ENCODE measurements at regions not wholly inside any gene's neighbourhood (a gene's known extent, or its start where the extent isn't known, plus 50 kb on each side); places are given as distances from the start of the nearest gene placed in this dataset.

- no peak for TF ChIP-seq CTCF (IDR thresholded peaks at IDR 0.05)
- no peak for DNase-seq (ENCODE audit: low spot score)
- Histone ChIP-seq H3K9me3 (no peaks in the 10 kb centered on the region), H3K27ac (no peak overlapping the region), H3K36me3 (no peaks in the 10 kb centered on the region), H3K4me3 (no peak overlapping the region), H3K27me3 (replicated peaks; ENCODE audit: insufficient read depth) (no peaks in the 10 kb centered on the region), H3K4me1 (ENCODE audit: control insufficient read depth in 1 of 2, low read depth in 2 of 2) (no peaks in the 10 kb centered on the region)
- ATAC-seq (ENCODE audit: insufficient number of reproducible peaks, low FRiP score, low read depth): no peak
Measured at GRCh38 chr11:114815761-114816160, 137.4 kb downstream of the NXPE2 start.

GRCh38 chr11:114816791-114817190, 138.5 kb downstream of the NXPE2 start:
- H3K27ac ChIP-seq: no peak overlapping the region
- H3K4me1 ChIP-seq (ENCODE audit: control insufficient read depth in 1 of 2, low read depth in 2 of 2): no peaks in the 10 kb centered on the region
- no peaks in the 10 kb centered on the region for H3K9me3 ChIP-seq
- no peaks in the 10 kb centered on the region for H3K27me3 ChIP-seq (replicated peaks; ENCODE audit: insufficient read depth)
- no peak for TF ChIP-seq CTCF (IDR thresholded peaks at IDR 0.05)
- H3K36me3 ChIP-seq: no peaks in the 10 kb centered on the region
- ATAC-seq (ENCODE audit: insufficient number of reproducible peaks, low FRiP score, low read depth) (no peak), DNase-seq (ENCODE audit: low spot score) (no peak)
- H3K4me3 ChIP-seq: no peak overlapping the region

GRCh38 chr11:114818382-114818781, 140.1 kb downstream of the NXPE2 start:
- Histone ChIP-seq H3K9me3 (no peaks in the 10 kb centered on the region), H3K27me3 (replicated peaks; ENCODE audit: insufficient read depth) (no peaks in the 10 kb centered on the region)
- ATAC-seq (ENCODE audit: insufficient number of reproducible peaks, low FRiP score, low read depth): no peak

GRCh38 chr11:114819028-114819427, 140.7 kb downstream of the NXPE2 start:
- no peak for TF ChIP-seq CTCF (IDR thresholded peaks at IDR 0.05)
- Histone ChIP-seq H3K27me3 (replicated peaks; ENCODE audit: insufficient read depth) (no peaks in the 10 kb centered on the region), H3K4me3 (no peak overlapping the region), H3K9me3 (no peaks in the 10 kb centered on the region), H3K36me3 (no peaks in the 10 kb centered on the region), H3K4me1 (ENCODE audit: control insufficient read depth in 1 of 2, low read depth in 2 of 2) (no peaks in the 10 kb centered on the region), H3K27ac (no peak overlapping the region)
- no peak for ATAC-seq (ENCODE audit: insufficient number of reproducible peaks, low FRiP score, low read depth)
- no peak for DNase-seq (ENCODE audit: low spot score)

More at GRCh38 chr11:114818382-114818781, 140.1 kb downstream of the NXPE2 start:
- no peak for TF ChIP-seq CTCF (IDR thresholded peaks at IDR 0.05)
- no peaks in the 10 kb centered on the region for H3K36me3 ChIP-seq
- no peak for DNase-seq (ENCODE audit: low spot score)
- no peak overlapping the region for H3K4me3 ChIP-seq
- H3K27ac ChIP-seq: no peak overlapping the region
- H3K4me1 ChIP-seq (ENCODE audit: control insufficient read depth in 1 of 2, low read depth in 2 of 2): no peaks in the 10 kb centered on the region

- no peak for ATAC-seq (ENCODE audit: insufficient number of reproducible peaks, low FRiP score, low read depth)
Measured at GRCh38 chr11:114820621-114821020, 142.3 kb downstream of the NXPE2 start.

More at GRCh38 chr11:114820621-114821020, 142.3 kb downstream of the NXPE2 start:
- Histone ChIP-seq H3K4me3 (no peak overlapping the region), H3K4me1 (ENCODE audit: control insufficient read depth in 1 of 2, low read depth in 2 of 2) (no peaks in the 10 kb centered on the region), H3K27ac (no peak overlapping the region), H3K27me3 (replicated peaks; ENCODE audit: insufficient read depth) (no peaks in the 10 kb centered on the region), H3K36me3 (no peaks in the 10 kb centered on the region), H3K9me3 (no peaks in the 10 kb centered on the region)
- DNase-seq (ENCODE audit: low spot score): no peak
- no peak for TF ChIP-seq CTCF (IDR thresholded peaks at IDR 0.05)
